GM23248 (cell line): ENCODE measurements at regions not wholly inside any gene's neighbourhood (a gene's known extent, or its start where the extent isn't known, plus 50 kb on each side); places are given as distances from the start of the nearest gene placed in this dataset.

ENCODE experiments used
- EZH2 ChIP-seq: fragments of 200-600 bp; sonication (generic); IDR thresholded peaks from 2 replicates; pipeline ENCODE4 v1.6.1; 2018; ENCODE audit warnings: antibody characterized with exemption, mild to moderate bottlenecking; ENCODE audit not compliant: insufficient read depth, poor library complexity, severe bottlenecking
- EZH2phosphoT487 ChIP-seq: fragments of 200-600 bp; sonication (generic); IDR thresholded peaks from 2 replicates; pipeline ENCODE4 v1.6.1; 2018; ENCODE audit warnings: antibody characterized with exemption, moderate library complexity, mild to moderate bottlenecking, low read depth; ENCODE audit not compliant: insufficient read depth

DNA sequence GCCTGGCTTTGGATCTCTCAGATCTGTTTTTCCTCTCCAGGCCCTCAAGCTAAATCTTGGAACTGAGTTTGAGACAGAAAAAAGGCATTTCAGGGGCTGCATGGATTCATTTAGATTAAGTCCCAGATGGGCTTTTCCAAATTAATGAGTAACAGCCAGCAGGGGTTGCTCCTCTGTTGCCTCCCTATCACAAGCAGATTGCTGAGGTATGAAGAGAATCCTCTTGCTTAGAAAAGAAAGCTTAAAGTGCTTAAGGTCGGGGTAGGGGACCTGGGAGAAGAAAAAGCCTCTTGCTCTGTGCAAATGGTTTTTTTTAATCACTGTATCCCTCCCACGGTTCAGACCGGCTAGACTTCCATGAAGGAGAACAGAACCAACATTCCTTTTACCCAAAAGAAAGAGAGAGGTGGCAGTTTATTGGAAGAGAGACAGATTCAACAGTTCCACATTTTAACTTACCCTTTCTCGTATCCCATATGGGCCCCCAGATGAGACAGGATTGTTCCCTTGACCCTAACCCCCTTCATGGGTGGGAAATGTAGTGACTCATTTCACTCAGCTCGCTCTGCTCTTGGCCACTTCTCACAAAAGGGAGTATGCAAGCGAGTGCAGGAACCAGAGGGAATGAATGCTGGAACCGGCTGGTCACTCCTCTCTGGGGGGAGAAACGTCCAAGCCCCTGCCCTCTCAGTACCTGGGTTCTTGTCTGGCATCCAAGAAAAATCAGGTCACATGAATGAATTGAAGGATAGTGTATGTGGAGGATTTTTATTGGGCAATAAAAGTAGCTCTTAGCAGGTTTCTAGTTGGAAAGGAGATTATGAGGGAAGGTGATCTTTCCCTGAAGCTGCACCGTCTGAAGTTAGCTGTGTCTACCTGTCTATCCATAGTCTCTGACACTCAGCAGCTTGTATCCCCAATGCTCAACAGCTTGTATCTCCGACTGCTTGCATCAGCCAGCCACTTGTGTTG is 745.2 kb downstream of the SI start:
- no peak for TF ChIP-seq EZH2
- TF ChIP-seq EZH2phosphoT487 = no peak
